Heart right ventricle (tissue), 16 donors: ENCODE measurements at regions not wholly inside any gene's neighbourhood (a gene's known extent, or its start where the extent isn't known, plus 50 kb on each side); places are given as distances from the start of the nearest gene placed in this dataset.

ENCODE experiments used
- ATAC-seq, 8 donors: fragments of 200-7000 bp; cut with Tn5 transposase; one replicate each; pipeline ENCODE4 v1.9.1; 2020; ENCODE audit warnings: mild to moderate bottlenecking in 8 of 8, moderate library complexity in 8 of 8, moderate number of reproducible peaks in 1 of 8
- DNase-seq, 2 donors: peaks; one replicate each; pipeline ENCODE4 v3.0.0-alpha.2; 2020
- H3K27ac ChIP-seq, 10 donors: fragments of 200-600 bp; sonication (generic) in 2 of 10; one replicate each; pipeline versions ENCODE4 v1.5.0 to v1.8.0; 2020 to 2022; ENCODE audit warnings: mild to moderate bottlenecking in 3 of 10
- H3K27me3 ChIP-seq, 7 donors: fragments of 200-600 bp; one replicate each; pipeline ENCODE4 v1.8.0; 2021 to 2022; ENCODE audit warnings: mild to moderate bottlenecking in 2 of 7
- H3K36me3 ChIP-seq, 9 donors: fragments of 200-600 bp; sonication (generic) in 1 of 9; one replicate each; pipeline versions ENCODE4 v1.5.0 to v1.8.0; 2020 to 2022; ENCODE audit warnings: mild to moderate bottlenecking in 2 of 9
- H3K4me1 ChIP-seq, 9 donors: fragments of 200-600 bp; sonication (generic) in 1 of 9; one replicate each; pipeline versions ENCODE4 v1.5.0 to v1.8.0; 2020 to 2022; ENCODE audit warnings: mild to moderate bottlenecking in 4 of 9
- H3K4me3 ChIP-seq, 10 donors: fragments of 200-600 bp; sonication (generic) in 2 of 10; one replicate each; pipeline versions ENCODE4 v1.5.0 to v1.8.0; 2020 to 2022; ENCODE audit warnings: mild to moderate bottlenecking in 7 of 10, moderate library complexity in 2 of 10
- H3K9me3 ChIP-seq, 11 donors: fragments of 200-600 bp in 10 of 11; sonication (generic) in 2 of 11; one replicate each; pipeline versions ENCODE4 v1.5.0 to v1.8.0; 2013 to 2022; ENCODE audit warnings: mild to moderate bottlenecking in 2 of 11, control low read depth in 1 of 11, moderate library complexity in 1 of 11
- WGBS, 2 donors: extraction: QIAGEN DNeasy Blood & Tissue Kit; methylation state at CpG; one replicate each; pipeline ENCODE4 v1.1.7; 2013; ENCODE audit warnings: inconsistent platforms in 1 of 2; 5-methylcytosine and 5-hydroxymethylcytosine counted together
- intact Hi-C, 10 donors: fragments of 100-400 bp; cut with DNase I; formaldehyde crosslinking; loops; one replicate each; pipeline versions ENCODE4 v1.11.1 to v1.14.2; 2022
- TF ChIP-seq, protein P1 (sequence below), 9 donors: fragments of 200-600 bp; sonication (generic) in 2 of 9; IDR thresholded peaks; one replicate each; pipeline versions ENCODE4 v1.5.0 to v1.8.0; 2021 to 2022; ENCODE audit warnings: antibody characterized with exemption in 9 of 9, mild to moderate bottlenecking in 5 of 9, moderate library complexity in 1 of 9
- donor health status: Arrhythmogenic right ventricular cardiomyopathy.
- donor health status: ischemic (EF 13 %, LVEDD 7.1; RV severe dilation, severe dysfunction).
- donor health status: healthy with polysubstance abuse.
- donor health status: DM: no; HTN: yes; CAD: no.
- donor health status: DM: no; HTN: no; CAD: no.
- donor health status: ischemic (EF 25% LVEDD 6.9; RV normal size, moderate dysfunction).
- donor health status: ischemic (EF 25% LVEDD 5.7; RV mildly dilated, moderate dysfunction).
- donor health status: healthy.
- donor health status: DM: yes; HTN: yes; CAD: no.
- donor health status: Ischemic cardiomyopathy.
- donor health status: ischemic (EF 35%, LVEDD 5.7; RV mildly dilated, moderate dysfunction).
- donor health status: nonischemic (EF 11% LVEDD 7.7; RV severe dilation, severe dysfunction).
- donor health status: DM: yes; HTN: yes; CAD: no.
- donor health status: PGD.
- donor health status: ischemic (EF 29% LVEDD 5.4; RV normal size, mild dysfunction).
- donor health status: nonischemic (EF 23%, LVEDD 6.1; RV moderate dilation, normal function).

- no peak for ATAC-seq
Observed at GRCh38 chr4:126475730-126476129, 1157.0 kb upstream of the INTU start.

DNA sequence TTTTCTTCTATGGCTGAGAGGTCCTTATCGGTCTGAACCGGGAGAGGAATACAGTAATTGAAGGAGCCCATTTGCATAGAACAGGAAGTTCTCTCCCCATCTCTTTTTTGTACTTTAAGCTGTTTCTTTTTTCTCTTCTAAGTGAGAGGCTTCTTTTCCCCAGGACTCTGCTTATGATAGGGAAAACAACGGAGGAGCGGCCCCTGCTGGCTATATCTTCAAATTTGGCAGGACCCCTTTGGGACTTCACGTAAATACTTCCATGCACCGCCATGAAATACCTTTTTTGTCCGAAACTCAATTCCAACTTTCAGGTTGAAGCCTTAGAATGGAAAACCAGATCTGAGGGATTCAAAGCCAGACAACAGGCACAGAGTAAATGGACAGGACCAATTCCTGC, 1153.0 kb upstream of the INTU start:
- TF ChIP-seq, protein P1, sequence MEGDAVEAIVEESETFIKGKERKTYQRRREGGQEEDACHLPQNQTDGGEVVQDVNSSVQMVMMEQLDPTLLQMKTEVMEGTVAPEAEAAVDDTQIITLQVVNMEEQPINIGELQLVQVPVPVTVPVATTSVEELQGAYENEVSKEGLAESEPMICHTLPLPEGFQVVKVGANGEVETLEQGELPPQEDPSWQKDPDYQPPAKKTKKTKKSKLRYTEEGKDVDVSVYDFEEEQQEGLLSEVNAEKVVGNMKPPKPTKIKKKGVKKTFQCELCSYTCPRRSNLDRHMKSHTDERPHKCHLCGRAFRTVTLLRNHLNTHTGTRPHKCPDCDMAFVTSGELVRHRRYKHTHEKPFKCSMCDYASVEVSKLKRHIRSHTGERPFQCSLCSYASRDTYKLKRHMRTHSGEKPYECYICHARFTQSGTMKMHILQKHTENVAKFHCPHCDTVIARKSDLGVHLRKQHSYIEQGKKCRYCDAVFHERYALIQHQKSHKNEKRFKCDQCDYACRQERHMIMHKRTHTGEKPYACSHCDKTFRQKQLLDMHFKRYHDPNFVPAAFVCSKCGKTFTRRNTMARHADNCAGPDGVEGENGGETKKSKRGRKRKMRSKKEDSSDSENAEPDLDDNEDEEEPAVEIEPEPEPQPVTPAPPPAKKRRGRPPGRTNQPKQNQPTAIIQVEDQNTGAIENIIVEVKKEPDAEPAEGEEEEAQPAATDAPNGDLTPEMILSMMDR (IDR thresholded peaks at IDR 0.05): no peak
- Histone ChIP-seq H3K27me3 (no peaks in the 10 kb centered on the region), H3K36me3 (no peaks in the 10 kb centered on the region), H3K4me3 (no peak overlapping the region), H3K27ac (no peak overlapping the region), H3K9me3 (peaks cover 0 to 22% (median 6%) of the 10 kb centered on the region in 11 donors), H3K4me1 (no peaks in the 10 kb centered on the region)
- no peak for DNase-seq
- ATAC-seq: no peak
- WGBS, 2 donors: 91% methylated on average over 7 of the region's 7 CpGs
- intact Hi-C loops: no loop called here

More at GRCh38 chr4:126475730-126476129, 1157.0 kb upstream of the INTU start:
- no peak for DNase-seq
- peaks cover 0 to 22% (median 6%) of the 10 kb centered on the region in 11 donors for H3K9me3 ChIP-seq
- H3K36me3 ChIP-seq: no peaks in the 10 kb centered on the region
- TF ChIP-seq, protein P1 (IDR thresholded peaks at IDR 0.05): no peak
- H3K4me1 ChIP-seq: no peaks in the 10 kb centered on the region
- no peak overlapping the region for H3K4me3 ChIP-seq
- 76 to 77% methylated on average over 2 of the region's 2 CpGs for WGBS, 2 donors
- intact Hi-C loops: no loop called here
- no peaks in the 10 kb centered on the region for H3K27me3 ChIP-seq
- H3K27ac ChIP-seq: no peak overlapping the region

GRCh38 chr4:126482311-126482710, 1150.4 kb upstream of the INTU start:
- TF ChIP-seq, protein P1 (IDR thresholded peaks at IDR 0.05): no peak
- H3K4me3 ChIP-seq: no peak overlapping the region
- H3K4me1 ChIP-seq: no peaks in the 10 kb centered on the region
- H3K36me3 ChIP-seq: no peaks in the 10 kb centered on the region
- H3K27ac ChIP-seq: no peak overlapping the region
- ATAC-seq (no peak), DNase-seq (no peak)
- intact Hi-C loops: no loop called here
- H3K9me3 ChIP-seq: peaks cover 0 to 5% (median 0%) of the 10 kb centered on the region in 11 donors
- no peaks in the 10 kb centered on the region for H3K27me3 ChIP-seq

DNA sequence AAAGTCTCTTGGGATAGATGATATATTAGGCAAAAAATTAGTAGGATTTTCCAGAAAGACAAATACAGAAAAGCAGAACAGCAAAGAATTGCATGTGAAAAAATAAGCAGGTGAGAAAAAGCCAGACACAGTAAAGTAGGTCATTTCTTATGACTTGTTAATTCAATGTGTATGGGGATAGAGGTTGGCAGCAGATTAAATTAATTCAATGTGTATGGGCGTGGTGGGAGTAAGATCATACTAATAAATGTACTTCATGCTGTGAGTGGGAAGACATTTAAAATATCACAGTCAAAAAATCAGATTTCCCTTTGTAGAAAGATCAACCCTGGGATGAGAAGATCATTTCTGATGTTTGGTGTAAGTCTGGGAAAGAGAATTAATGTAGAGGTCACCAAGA, 1146.4 kb upstream of the INTU start:
- intact Hi-C loops: no loop called here
- WGBS, 2 donors: 92 to 96% methylated on average over 1 of the region's 1 CpG
- H3K36me3 ChIP-seq: no peaks in the 10 kb centered on the region
- no peaks in the 10 kb centered on the region for H3K27me3 ChIP-seq
- peaks cover 0 to 15% (median 0%) of the 10 kb centered on the region in 11 donors for H3K9me3 ChIP-seq
- no peaks in the 10 kb centered on the region for H3K4me1 ChIP-seq
- H3K27ac ChIP-seq: no peak overlapping the region
- ATAC-seq (no peak), DNase-seq (no peak)
- no peak overlapping the region for H3K4me3 ChIP-seq
- TF ChIP-seq, protein P1 (IDR thresholded peaks at IDR 0.05): no peak
